Heart right ventricle (tissue), 16 donors: ENCODE measurements at regions not wholly inside any gene's neighbourhood (a gene's known extent, or its start where the extent isn't known, plus 50 kb on each side); places are given as distances from the start of the nearest gene placed in this dataset.

Experiments
- ATAC-seq, 8 donors: fragments of 200-7000 bp; cut with Tn5 transposase; one replicate each; pipeline ENCODE4 v1.9.1; 2020; ENCODE audit warnings: mild to moderate bottlenecking in 8 of 8, moderate library complexity in 8 of 8, moderate number of reproducible peaks in 1 of 8
- DNase-seq, 2 donors: peaks; one replicate each; pipeline ENCODE4 v3.0.0-alpha.2; 2020
- H3K27ac ChIP-seq, 10 donors: fragments of 200-600 bp; sonication (generic) in 2 of 10; one replicate each; pipeline versions ENCODE4 v1.5.0 to v1.8.0; 2020 to 2022; ENCODE audit warnings: mild to moderate bottlenecking in 3 of 10
- H3K27me3 ChIP-seq, 7 donors: fragments of 200-600 bp; one replicate each; pipeline ENCODE4 v1.8.0; 2021 to 2022; ENCODE audit warnings: mild to moderate bottlenecking in 2 of 7
- H3K36me3 ChIP-seq, 9 donors: fragments of 200-600 bp; sonication (generic) in 1 of 9; one replicate each; pipeline versions ENCODE4 v1.5.0 to v1.8.0; 2020 to 2022; ENCODE audit warnings: mild to moderate bottlenecking in 2 of 9
- H3K4me1 ChIP-seq, 9 donors: fragments of 200-600 bp; sonication (generic) in 1 of 9; one replicate each; pipeline versions ENCODE4 v1.5.0 to v1.8.0; 2020 to 2022; ENCODE audit warnings: mild to moderate bottlenecking in 4 of 9
- H3K4me3 ChIP-seq, 10 donors: fragments of 200-600 bp; sonication (generic) in 2 of 10; one replicate each; pipeline versions ENCODE4 v1.5.0 to v1.8.0; 2020 to 2022; ENCODE audit warnings: mild to moderate bottlenecking in 7 of 10, moderate library complexity in 2 of 10
- H3K9me3 ChIP-seq, 11 donors: fragments of 200-600 bp in 10 of 11; sonication (generic) in 2 of 11; one replicate each; pipeline versions ENCODE4 v1.5.0 to v1.8.0; 2013 to 2022; ENCODE audit warnings: mild to moderate bottlenecking in 2 of 11, control low read depth in 1 of 11, moderate library complexity in 1 of 11
- CTCF ChIP-seq, 9 donors: fragments of 200-600 bp; sonication (generic) in 2 of 9; IDR thresholded peaks; one replicate each; pipeline versions ENCODE4 v1.5.0 to v1.8.0; 2021 to 2022; ENCODE audit warnings: antibody characterized with exemption in 9 of 9, mild to moderate bottlenecking in 5 of 9, moderate library complexity in 1 of 9
- WGBS, 2 donors: extraction: QIAGEN DNeasy Blood & Tissue Kit; methylation state at CpG; one replicate each; pipeline ENCODE4 v1.1.7; 2013; ENCODE audit warnings: inconsistent platforms in 1 of 2; 5-methylcytosine and 5-hydroxymethylcytosine counted together
- intact Hi-C, 10 donors: fragments of 100-400 bp; cut with DNase I; formaldehyde crosslinking; loops; one replicate each; pipeline versions ENCODE4 v1.11.1 to v1.14.2; 2022
- donor health status: Arrhythmogenic right ventricular cardiomyopathy.
- donor health status: ischemic (EF 13 %, LVEDD 7.1; RV severe dilation, severe dysfunction).
- donor health status: healthy with polysubstance abuse.
- donor health status: DM: no; HTN: yes; CAD: no.
- donor health status: DM: no; HTN: no; CAD: no.
- donor health status: ischemic (EF 25% LVEDD 6.9; RV normal size, moderate dysfunction).
- donor health status: ischemic (EF 25% LVEDD 5.7; RV mildly dilated, moderate dysfunction).
- donor health status: healthy.
- donor health status: DM: yes; HTN: yes; CAD: no.
- donor health status: Ischemic cardiomyopathy.
- donor health status: ischemic (EF 35%, LVEDD 5.7; RV mildly dilated, moderate dysfunction).
- donor health status: nonischemic (EF 11% LVEDD 7.7; RV severe dilation, severe dysfunction).
- donor health status: DM: yes; HTN: yes; CAD: no.
- donor health status: PGD.
- donor health status: ischemic (EF 29% LVEDD 5.4; RV normal size, mild dysfunction).
- donor health status: nonischemic (EF 23%, LVEDD 6.1; RV moderate dilation, normal function).

DNA sequence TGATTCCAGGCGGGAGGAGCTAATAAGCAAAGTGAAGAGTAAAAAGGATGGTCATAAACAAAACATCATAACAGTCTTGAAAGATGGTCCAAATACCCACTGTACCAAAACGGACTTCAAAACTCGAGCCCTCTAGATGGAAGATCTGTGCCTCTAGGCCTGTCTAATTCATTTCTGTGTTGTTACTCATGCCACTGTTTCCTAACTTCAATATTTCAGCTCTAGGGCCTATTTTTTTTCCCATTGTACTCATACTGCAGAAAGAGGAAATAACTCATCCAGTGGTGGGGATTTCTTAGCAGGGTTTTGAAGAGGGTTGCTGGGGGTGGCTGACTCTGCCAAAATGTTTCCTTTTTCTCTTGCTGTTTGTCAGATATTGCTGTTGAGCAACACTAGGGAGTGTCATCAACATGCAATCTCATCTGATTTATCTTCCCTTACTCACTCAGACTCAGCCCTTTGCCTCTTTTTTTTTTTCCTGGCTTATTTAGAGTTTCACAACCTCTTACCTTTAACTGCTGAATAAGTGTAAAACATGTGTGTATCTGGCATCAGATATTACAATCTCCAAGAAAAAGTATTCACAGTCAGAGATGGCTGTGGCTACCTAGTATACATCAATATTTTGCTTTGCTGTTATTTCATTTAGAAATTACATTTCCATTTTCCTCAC lies 189.6 kb downstream of the DUSP6 start:
- peak overlapping the region; percentile 31 to 93 (median 68) for H3K27ac ChIP-seq
- DNase-seq = peak in 1 of 2 donors; percentile 65
- H3K4me3 ChIP-seq = no peak overlapping the region
- TF ChIP-seq CTCF (IDR thresholded peaks at IDR 0.05) = no peak
- H3K27me3 ChIP-seq = no peaks in the 10 kb centered on the region
- ATAC-seq = peak; percentile 77 to 91 (median 79)
- peaks cover 0 to 89% (median 42%) of the 10 kb centered on the region in 9 donors for H3K4me1 ChIP-seq
- intact Hi-C loops = loop anchor here in 8 of 10 donors (5.0 to 10.0 kb wide), 8 partner anchors 75 to 292 kb away; partner anchors contain the start of gene DUSP6 (in 2 of the 8)
- no peaks in the 10 kb centered on the region for H3K36me3 ChIP-seq
- H3K9me3 ChIP-seq = no peaks in the 10 kb centered on the region
- 61 to 90% methylated on average over 3 of the region's 3 CpGs for WGBS, 2 donors

- no peak overlapping the region for H3K4me3 ChIP-seq
- WGBS, 2 donors = 94 to 96% methylated on average over 3 of the region's 3 CpGs
- H3K27ac ChIP-seq = peak overlapping the region in 6 of 10 donors; percentile 39 to 93 (median 76)
- H3K4me1 ChIP-seq = peaks cover 0 to 93% (median 45%) of the 10 kb centered on the region in 9 donors
- H3K27me3 ChIP-seq = no peaks in the 10 kb centered on the region
- H3K36me3 ChIP-seq = no peaks in the 10 kb centered on the region
- no peaks in the 10 kb centered on the region for H3K9me3 ChIP-seq
- no peak for TF ChIP-seq CTCF (IDR thresholded peaks at IDR 0.05)
- no peak for ATAC-seq
- intact Hi-C loops = loop anchor here in 8 of 10 donors (5.0 to 10.0 kb wide), 8 partner anchors 74 to 293 kb away; partner anchors contain the start of gene DUSP6 (in 2 of the 8)
- DNase-seq = no peak
Measured at GRCh38 chr12:89161557-89161956, 190.7 kb downstream of the DUSP6 start.

DNA sequence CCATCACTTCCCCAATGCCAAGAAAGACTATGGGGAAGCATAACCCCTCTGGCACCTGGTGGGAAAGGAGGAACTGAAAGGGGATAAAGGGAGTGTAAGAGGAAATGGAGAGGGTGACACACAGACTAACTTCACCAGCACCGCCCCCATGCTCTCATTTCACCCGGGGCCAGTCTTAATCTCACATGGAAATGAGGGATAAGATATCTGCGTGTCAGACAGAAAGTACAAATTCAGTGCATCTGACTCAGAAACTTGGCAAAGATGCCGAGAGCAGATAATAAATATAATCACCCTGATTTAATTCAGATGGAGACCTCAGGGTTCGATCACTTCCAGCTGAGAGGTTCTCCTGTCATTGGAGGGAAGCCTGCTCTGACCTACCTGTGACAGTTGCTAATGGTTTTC lies 191.6 kb downstream of the DUSP6 start:
- Histone ChIP-seq H3K4me1 (peaks cover 0 to 93% (median 37%) of the 10 kb centered on the region in 9 donors), H3K27ac (peak overlapping the region in 8 of 10 donors; percentile 3 to 93 (median 70)), H3K27me3 (no peaks in the 10 kb centered on the region), H3K9me3 (no peaks in the 10 kb centered on the region), H3K36me3 (no peaks in the 10 kb centered on the region), H3K4me3 (no peak overlapping the region)
- ATAC-seq (peak; percentile 57 to 79 (median 64)), DNase-seq (peak; percentile 31 to 54)
- no peak for TF ChIP-seq CTCF (IDR thresholded peaks at IDR 0.05)
- intact Hi-C loops = loop anchor here in 8 of 10 donors (5.0 to 10.0 kb wide), 8 partner anchors 73 to 294 kb away; partner anchors contain the start of gene DUSP6 (in 2 of the 8)
- WGBS, 2 donors = 53 to 64% methylated on average over 5 of the region's 5 CpGs

DNA sequence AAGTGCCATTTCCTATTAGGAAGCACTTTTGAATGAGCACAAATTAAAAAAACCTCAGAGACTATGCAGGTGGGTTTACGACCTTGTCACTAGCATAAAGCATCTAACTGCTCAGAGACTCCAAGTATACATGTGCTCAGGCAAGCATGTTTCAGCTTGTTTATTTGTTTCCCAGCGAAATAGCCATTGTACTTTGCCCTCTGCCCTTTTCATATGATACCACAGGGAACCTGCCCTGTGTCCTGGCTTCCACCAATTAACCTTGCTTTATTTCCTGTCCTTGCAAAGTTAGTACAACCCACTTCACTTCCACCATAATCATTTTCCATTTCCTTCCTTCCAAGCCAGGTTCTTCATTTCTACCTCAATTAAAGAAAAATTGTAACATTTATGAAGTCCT lies 194.9 kb downstream of the DUSP6 start:
- no peak for TF ChIP-seq CTCF (IDR thresholded peaks at IDR 0.05)
- Histone ChIP-seq H3K4me1 (peaks cover 0 to 70% (median 18%) of the 10 kb centered on the region in 9 donors), H3K36me3 (no peaks in the 10 kb centered on the region), H3K27me3 (no peaks in the 10 kb centered on the region), H3K9me3 (no peaks in the 10 kb centered on the region), H3K27ac (peak overlapping the region in 3 of 10 donors; percentile 17 to 82 (median 43)), H3K4me3 (no peak overlapping the region)
- 73 to 84% methylated on average over 2 of the region's 2 CpGs for WGBS, 2 donors
- no peak for ATAC-seq
- DNase-seq = no peak
- intact Hi-C loops = no loop called here
